Mucosa of descending colon (tissue), 3 donors: ENCODE measurements at regions not wholly inside any gene's neighbourhood (a gene's known extent, or its start where the extent isn't known, plus 50 kb on each side); places are given as distances from the start of the nearest gene placed in this dataset.

Experiments used
- ATAC-seq: fragments of 200-7000 bp; cut with Tn5 transposase; one replicate; pipeline ENCODE4 v1.9.1; 2020; ENCODE audit warnings: mild to moderate bottlenecking, moderate library complexity
- DNase-seq, 3 donors: peaks; one replicate each; pipeline ENCODE4 v3.0.0-alpha.2; 2020
- H3K36me3 ChIP-seq: fragments of 200-600 bp; one replicate; pipeline ENCODE4 v1.8.0; 2021; ENCODE audit warnings: low read depth, mild to moderate bottlenecking
- H3K4me1 ChIP-seq: fragments of 200-600 bp; one replicate; pipeline ENCODE4 v1.8.0; 2021; ENCODE audit warnings: low read depth, mild to moderate bottlenecking
- H3K4me3 ChIP-seq: fragments of 200-600 bp; one replicate; pipeline ENCODE4 v1.8.0; 2021; ENCODE audit warnings: mild to moderate bottlenecking
- H3K9me3 ChIP-seq: fragments of 200-600 bp; one replicate; pipeline ENCODE4 v1.8.0; 2021; ENCODE audit warnings: mild to moderate bottlenecking
- CTCF ChIP-seq: fragments of 200-600 bp; IDR thresholded peaks from one replicate; pipeline ENCODE4 v1.8.0; 2022; ENCODE audit warnings: antibody characterized with exemption, mild to moderate bottlenecking
- intact Hi-C, 2 donors: fragments of 100-400 bp; cut with DNase I in 1 of 2; cut with micrococcal nuclease in 1 of 2; formaldehyde crosslinking; loops; one replicate each; pipeline versions ENCODE4 v1.11.0 to v1.11.1; 2022; cut with DNase I, micrococcal nuclease
- donor health status: DM: no; HTN: no; CAD: no; lungs with moderate emphysema.
- donor health status: DM: no; HTN: no; CAD: no.
- donor health status: DM: no; HTN: yes; CAD: no.

- no peaks in the 10 kb centered on the region for H3K9me3 ChIP-seq
- DNase-seq, result no peak
- no peaks in the 10 kb centered on the region for H3K36me3 ChIP-seq
- ATAC-seq, result no peak
- TF ChIP-seq CTCF, result no peak
- no peak overlapping the region for H3K4me3 ChIP-seq
- intact Hi-C loops, result no loop called here
- H3K4me1 ChIP-seq, result no peaks in the 10 kb centered on the region
Measured at GRCh38 chr20:57826666-57827287, 117.0 kb upstream of the PMEPA1 start.

GRCh38 chr20:57824909-57825308 lies 115.1 kb upstream of the PMEPA1 start:
- DNase-seq (no peak), ATAC-seq (no peak)
- no peaks in the 10 kb centered on the region for H3K9me3 ChIP-seq
- H3K4me3 ChIP-seq, result no peak overlapping the region
- H3K36me3 ChIP-seq, result no peaks in the 10 kb centered on the region
- TF ChIP-seq CTCF, result no peak
- intact Hi-C loops, result no loop called here
- H3K4me1 ChIP-seq, result no peaks in the 10 kb centered on the region

GRCh38 chr20:57821935-57822334 lies 112.1 kb upstream of the PMEPA1 start:
- intact Hi-C loops, result no loop called here
- TF ChIP-seq CTCF, result no peak
- Histone ChIP-seq H3K4me3 (no peak overlapping the region), H3K36me3 (no peaks in the 10 kb centered on the region), H3K9me3 (no peaks in the 10 kb centered on the region), H3K4me1 (no peaks in the 10 kb centered on the region)
- DNase-seq (no peak), ATAC-seq (no peak)

GRCh38 chr20:57819691-57820380 lies 110.0 kb upstream of the PMEPA1 start:
- no peak overlapping the region for H3K4me3 ChIP-seq
- no peaks in the 10 kb centered on the region for H3K9me3 ChIP-seq
- no peaks in the 10 kb centered on the region for H3K4me1 ChIP-seq
- ATAC-seq (no peak), DNase-seq (no peak)
- intact Hi-C loops, result no loop called here
- no peaks in the 10 kb centered on the region for H3K36me3 ChIP-seq
- no peak for TF ChIP-seq CTCF

GRCh38 chr20:57819291-57819690 lies 109.5 kb upstream of the PMEPA1 start:
- no peak for DNase-seq
- Histone ChIP-seq H3K4me3 (no peak overlapping the region), H3K36me3 (no peaks in the 10 kb centered on the region), H3K9me3 (no peaks in the 10 kb centered on the region), H3K4me1 (no peaks in the 10 kb centered on the region)
- no peak for TF ChIP-seq CTCF
- intact Hi-C loops, result no loop called here
- no peak for ATAC-seq
